MCF 10A (cell line): ENCODE measurements at regions not wholly inside any gene's neighbourhood (a gene's known extent, or its start where the extent isn't known, plus 50 kb on each side); places are given as distances from the start of the nearest gene placed in this dataset.

Source experiments
- BruUV-seq: library from RNA; stranded (reverse); fragments of 400-500 nt; replicated peaks from 2 replicates; lab custom pipeline; 2021; lab: Mats Ljungman, UMichigan
- CTCF ChIA-PET: fragments of 300-600 bp; sonication (Branson Sonifier 250); formaldehyde crosslinking; extraction: SDS; loops from one replicate; lab custom pipeline; 2021; ENCODE audit warnings: antibody characterized with exemption, inconsistent platforms; lab: Yijun Ruan, JAX
- POLR2A ChIA-PET: fragments of 300-600, 350-650 bp; sonication (Branson Sonifier 250); formaldehyde crosslinking; extraction: SDS; loops from one replicate; lab custom pipeline; 2020; ENCODE audit warnings: antibody characterized with exemption, inconsistent platforms; lab: Yijun Ruan, JAX
- DNase-seq: peaks from one replicate; pipeline ENCODE4 v3.0.0-alpha.2; 2018; ENCODE audit not compliant: unreplicated experiment
- H3K27ac Mint-ChIP-seq: one replicate; pipeline ENCODE4 v1.8.0; 2022; ENCODE audit warnings: mild to moderate bottlenecking, low read depth, mixed read lengths; ENCODE audit not compliant: unreplicated experiment
- H3K27me3 Mint-ChIP-seq: one replicate; pipeline ENCODE4 v1.8.0; 2022; ENCODE audit warnings: mixed read lengths; ENCODE audit not compliant: insufficient read depth, unreplicated experiment
- H3K36me3 Mint-ChIP-seq: one replicate; pipeline ENCODE4 v1.8.0; 2022; ENCODE audit warnings: mild to moderate bottlenecking, moderate library complexity, mixed read lengths; ENCODE audit not compliant: insufficient read depth, unreplicated experiment
- H3K4me1 Mint-ChIP-seq: one replicate; pipeline ENCODE4 v1.8.0; 2022; ENCODE audit warnings: mixed read lengths; ENCODE audit not compliant: insufficient read depth, unreplicated experiment
- H3K4me3 Mint-ChIP-seq: one replicate; pipeline ENCODE4 v1.8.0; 2022; ENCODE audit warnings: mild to moderate bottlenecking, moderate library complexity, mixed read lengths; ENCODE audit not compliant: unreplicated experiment
- H3K9me3 Mint-ChIP-seq: one replicate; pipeline ENCODE4 v1.8.0; 2022; ENCODE audit warnings: mixed read lengths; ENCODE audit not compliant: unreplicated experiment
- CTCF ChIP-seq: fragments of 200-600 bp; IDR thresholded peaks from one replicate; pipeline ENCODE4 v1.8.0; 2022; ENCODE audit warnings: antibody characterized with exemption, mild to moderate bottlenecking; ENCODE audit not compliant: unreplicated experiment
- intact Hi-C: fragments of 100-400 bp; cut with micrococcal nuclease; formaldehyde crosslinking; loops from 2 replicates; pipeline ENCODE4 v1.14.1; 2022

DNA sequence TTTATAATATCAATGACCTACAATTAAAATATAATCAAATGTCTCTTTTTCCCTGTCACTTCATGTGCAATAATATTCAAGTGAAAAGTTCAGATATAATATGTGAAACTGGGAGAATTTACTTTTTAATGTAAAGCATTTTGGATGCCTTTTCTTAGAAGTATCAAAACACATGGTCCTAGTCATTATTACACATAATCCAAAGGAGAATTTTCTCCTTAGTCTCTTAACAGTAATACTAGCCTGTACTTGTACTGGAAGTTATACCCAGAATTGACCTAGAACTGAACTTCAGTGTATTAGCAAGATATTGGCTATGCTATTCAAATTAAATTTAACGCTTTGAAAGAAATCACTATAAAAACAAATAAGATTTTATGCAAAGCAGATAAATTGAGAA, 842.6 kb upstream of the MANEA start:
- no TSS peak for BruUV-seq
- POLR2A ChIA-PET: no interaction called here
- CTCF ChIA-PET: no interaction called here
- Mint-ChIP-seq H3K4me1 (no peaks in the 10 kb centered on the region), H3K27ac (no peak overlapping the region), H3K27me3 (peaks cover 44% of the 10 kb centered on the region), H3K4me3 (no peak overlapping the region), H3K36me3 (no peaks in the 10 kb centered on the region), H3K9me3 (no peaks in the 10 kb centered on the region)
- no peak for DNase-seq
- intact Hi-C loops: no loop called here
- TF ChIP-seq CTCF: no peak

- intact Hi-C loops: no loop called here
- Mint-ChIP-seq H3K4me1 (no peaks in the 10 kb centered on the region), H3K36me3 (no peaks in the 10 kb centered on the region), H3K4me3 (no peak overlapping the region), H3K9me3 (peaks cover 5% of the 10 kb centered on the region), H3K27ac (no peak overlapping the region), H3K27me3 (peaks cover 29% of the 10 kb centered on the region)
- ChIA-PET CTCF (no interaction called here), POLR2A (no interaction called here)
- TF ChIP-seq CTCF: no peak
- no TSS peak for BruUV-seq
- DNase-seq: no peak
Measured at GRCh38 chr6:94733066-94733465, 844.3 kb upstream of the MANEA start.

DNA sequence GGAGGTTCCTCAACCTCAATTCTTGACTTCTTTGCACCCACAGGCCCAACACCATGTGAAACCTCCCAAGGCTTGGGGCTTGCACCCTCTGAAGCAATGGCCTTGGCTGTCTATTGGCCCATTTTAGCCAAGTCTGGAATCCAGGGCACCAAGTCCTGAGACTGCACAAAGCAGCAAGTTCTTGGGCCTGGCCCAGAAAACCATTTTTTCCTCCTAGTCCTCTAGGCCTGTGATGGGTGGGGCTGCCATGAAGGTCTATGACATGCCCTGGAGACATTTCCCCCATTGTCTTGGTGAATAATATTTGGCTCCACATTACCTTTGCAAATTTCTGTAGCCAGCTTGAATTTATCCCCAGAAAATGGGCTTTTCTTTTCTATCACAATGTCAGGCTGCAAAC, 849.6 kb upstream of the MANEA start:
- no TSS peak for BruUV-seq
- H3K27ac Mint-ChIP-seq: no peak overlapping the region
- ChIA-PET CTCF (no interaction called here), POLR2A (no interaction called here)
- peaks cover 7% of the 10 kb centered on the region for H3K9me3 Mint-ChIP-seq
- H3K4me1 Mint-ChIP-seq: no peaks in the 10 kb centered on the region
- no peak overlapping the region for H3K4me3 Mint-ChIP-seq
- H3K27me3 Mint-ChIP-seq: peaks cover 7% of the 10 kb centered on the region
- intact Hi-C loops: no loop called here
- TF ChIP-seq CTCF: no peak
- no peaks in the 10 kb centered on the region for H3K36me3 Mint-ChIP-seq
- no peak for DNase-seq

DNA sequence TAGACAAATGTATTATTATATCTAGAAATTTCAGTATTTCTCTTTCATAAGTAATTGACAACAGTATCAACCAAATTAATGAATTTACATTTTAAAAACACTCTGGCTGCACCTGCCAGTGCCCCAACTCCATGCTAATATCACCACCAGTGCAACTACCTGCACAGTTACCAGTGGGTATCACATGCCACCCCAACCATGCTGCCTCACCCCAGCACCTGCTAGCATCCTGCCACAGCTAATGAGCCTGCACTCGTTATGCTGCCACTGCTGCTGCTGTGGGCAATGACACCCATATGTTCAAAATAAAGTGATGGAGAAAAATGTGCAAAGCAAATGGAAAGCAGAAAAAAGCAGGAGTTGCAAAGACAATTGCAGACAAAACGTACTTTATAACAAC, 855.9 kb upstream of the MANEA start:
- intact Hi-C loops: no loop called here
- Mint-ChIP-seq H3K4me1 (no peaks in the 10 kb centered on the region), H3K9me3 (no peaks in the 10 kb centered on the region), H3K4me3 (no peak overlapping the region), H3K36me3 (no peaks in the 10 kb centered on the region), H3K27ac (no peak overlapping the region), H3K27me3 (peaks cover 57% of the 10 kb centered on the region)
- no peak for TF ChIP-seq CTCF
- ChIA-PET CTCF (no interaction called here), POLR2A (no interaction called here)
- no peak for DNase-seq
- BruUV-seq: no TSS peak
